Esophagus mucosa (tissue), 1 donor: ENCODE measurements at regions not wholly inside any gene's neighbourhood (a gene's known extent, or its start where the extent isn't known, plus 50 kb on each side); places are given as distances from the start of the nearest gene placed in this dataset.
"Not testable (repeated sequence)": the region's sequence is repeated elsewhere in the genome, so short reads cannot be mapped to it uniquely, and the experiment has no call there.

Source experiments
- ATAC-seq: fragments of 200-7000 bp; cut with Tn5 transposase; one replicate; pipeline ENCODE4 v1.9.1; 2020
- donor health status: DM: yes; HTN: yes; CAD: no.

- no peak for ATAC-seq
Observed at GRCh38 chr5:38680094-38680825, 123.8 kb upstream of the LIFR start.

GRCh38 chr5:38681029-38681706, 124.7 kb upstream of the LIFR start:
- ATAC-seq: no peak

- no peak for ATAC-seq
Observed at GRCh38 chr5:38681966-38682365, 125.5 kb upstream of the LIFR start.

- no peak for ATAC-seq
Observed at GRCh38 chr5:38686658-38687057, 130.2 kb upstream of the LIFR start.

- no peak for ATAC-seq
Observed at GRCh38 chr5:38692346-38692745, 135.9 kb upstream of the LIFR start.

- no peak for ATAC-seq
Observed at GRCh38 chr5:38692781-38693527, 136.5 kb upstream of the LIFR start.

GRCh38 chr5:38695021-38695958, 138.8 kb upstream of the LIFR start:
- ATAC-seq: no peak

- ATAC-seq: no peak
Observed at GRCh38 chr5:38697013-38697412, 140.6 kb upstream of the LIFR start.

- not testable (repeated sequence) for ATAC-seq
Observed at GRCh38 chr5:38705529-38705928, 140.3 kb upstream of the OSMR start.

- no peak for ATAC-seq
Observed at GRCh38 chr5:38706376-38706775, 139.4 kb upstream of the OSMR start.

GRCh38 chr5:38707352-38708210, 138.2 kb upstream of the OSMR start:
- ATAC-seq: no peak

GRCh38 chr5:38709678-38710306, 136.0 kb upstream of the OSMR start:
- no peak for ATAC-seq

- ATAC-seq: no peak
Observed at GRCh38 chr5:38710627-38711026, 135.2 kb upstream of the OSMR start.

- ATAC-seq: no peak
Observed at GRCh38 chr5:38712391-38712790, 133.4 kb upstream of the OSMR start.

- no peak for ATAC-seq
Observed at GRCh38 chr5:38714240-38714639, 131.6 kb upstream of the OSMR start.

GRCh38 chr5:38714703-38715355, 131.0 kb upstream of the OSMR start:
- ATAC-seq: no peak

- ATAC-seq: no peak
Observed at GRCh38 chr5:38715696-38716095, 130.1 kb upstream of the OSMR start.

- no peak for ATAC-seq
Observed at GRCh38 chr5:38716516-38716915, 129.3 kb upstream of the OSMR start.

GRCh38 chr5:38718771-38719391, 126.9 kb upstream of the OSMR start:
- no peak for ATAC-seq

GRCh38 chr5:38719403-38719802, 126.4 kb upstream of the OSMR start:
- no peak for ATAC-seq
